HG02885 (cell line): ENCODE measurements at regions not wholly inside any gene's neighbourhood (a gene's known extent, or its start where the extent isn't known, plus 50 kb on each side); places are given as distances from the start of the nearest gene placed in this dataset.
"Not testable (repeated sequence)": the region's sequence is repeated elsewhere in the genome, so short reads cannot be mapped to it uniquely, and the experiment has no call there.

ENCODE experiments used
- ATAC-seq: cut with Tn5 transposase; IDR thresholded peaks from one replicate; pipeline ENCODE4 v1.9.1; 2021; ENCODE audit warnings: mild to moderate bottlenecking; ENCODE audit not compliant: unreplicated experiment, poor library complexity

DNA sequence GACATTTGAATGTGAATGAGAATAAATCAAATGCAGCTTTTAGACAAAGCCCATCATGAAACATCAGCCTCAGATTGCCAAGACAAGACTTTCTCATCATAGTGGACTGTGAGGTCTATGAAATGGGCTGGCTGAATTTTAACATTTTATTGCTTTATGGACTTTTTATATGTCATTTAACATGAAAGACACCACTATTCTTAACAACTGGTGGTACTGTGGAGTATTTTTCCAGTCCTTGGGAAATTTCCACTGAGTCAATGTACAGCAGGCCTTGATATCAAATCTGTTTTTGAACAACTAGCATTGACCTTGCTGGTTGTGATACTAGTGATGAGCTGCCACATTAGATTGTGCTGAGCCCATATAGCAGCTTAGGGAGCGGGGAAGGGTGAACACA is 326.6 kb upstream of the CITED2 start:
- no peak for ATAC-seq

DNA sequence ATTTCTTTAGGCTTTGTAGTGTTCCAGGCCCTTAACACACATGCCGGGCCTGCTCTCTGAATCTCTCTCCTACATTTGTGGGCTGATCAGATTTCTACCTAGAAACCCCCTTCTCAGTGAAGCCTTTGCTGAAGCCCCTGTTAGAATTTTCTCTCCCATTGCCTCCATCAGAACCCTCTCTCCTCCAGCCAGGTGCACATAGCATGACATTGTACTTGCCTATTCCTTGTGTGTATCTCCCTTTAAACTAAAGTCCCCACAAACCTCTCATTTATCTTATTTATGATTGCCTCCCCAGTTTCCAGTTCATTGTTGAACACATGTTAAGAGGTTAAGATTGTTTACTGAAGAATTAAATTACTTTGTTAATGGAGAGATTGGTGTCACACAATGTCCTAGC is 325.5 kb upstream of the CITED2 start:
- ATAC-seq = no peak

DNA sequence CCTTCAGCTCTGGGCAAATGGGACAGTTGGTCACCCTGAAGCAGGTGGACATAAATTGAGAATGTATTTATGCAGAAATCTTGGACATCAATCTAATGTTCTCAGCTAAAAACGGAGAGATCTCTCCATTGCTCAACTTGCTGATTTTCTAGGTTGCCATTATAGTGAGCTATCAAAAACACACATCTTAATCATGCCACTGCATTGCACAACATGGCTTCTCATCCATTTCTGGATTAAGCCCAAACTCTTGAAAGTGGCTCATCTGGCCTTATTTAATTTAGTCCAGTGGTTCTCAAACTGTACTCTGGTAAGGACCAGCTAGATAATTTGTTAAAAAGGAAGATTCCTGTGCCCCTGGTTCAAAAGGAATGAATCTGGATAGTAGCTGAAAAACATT is 324.9 kb upstream of the CITED2 start:
- no peak for ATAC-seq

DNA sequence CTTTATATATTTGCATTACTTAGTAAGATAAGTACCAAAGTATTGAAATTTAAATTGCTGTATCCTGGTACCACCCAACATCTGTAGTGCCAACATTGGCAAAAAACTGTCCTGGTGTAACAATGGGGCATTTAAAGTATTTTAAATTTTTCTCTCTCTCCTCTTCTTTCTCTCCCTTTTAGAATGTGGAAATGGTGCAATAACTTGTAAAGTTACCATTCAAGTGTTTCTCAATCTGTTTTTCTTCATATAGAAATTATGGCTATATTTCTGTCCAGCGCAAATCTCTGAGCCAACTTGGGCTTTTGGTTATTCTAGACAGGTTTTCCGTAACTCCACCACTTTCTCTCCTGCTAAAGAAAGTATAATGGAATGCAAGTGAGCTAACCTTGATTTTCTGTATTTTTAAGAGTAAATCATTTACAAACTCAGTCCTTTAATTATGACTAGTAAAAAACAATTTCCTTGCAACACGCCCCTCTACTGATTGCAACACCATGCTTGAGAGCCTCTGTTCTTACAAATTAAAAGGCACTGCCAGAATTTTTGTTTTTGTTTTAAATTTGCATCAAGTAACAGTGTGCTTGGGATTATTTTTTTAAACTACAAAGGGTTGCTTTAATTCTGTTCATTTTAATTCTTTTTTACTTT is 324.2 kb upstream of the CITED2 start:
- no peak for ATAC-seq

DNA sequence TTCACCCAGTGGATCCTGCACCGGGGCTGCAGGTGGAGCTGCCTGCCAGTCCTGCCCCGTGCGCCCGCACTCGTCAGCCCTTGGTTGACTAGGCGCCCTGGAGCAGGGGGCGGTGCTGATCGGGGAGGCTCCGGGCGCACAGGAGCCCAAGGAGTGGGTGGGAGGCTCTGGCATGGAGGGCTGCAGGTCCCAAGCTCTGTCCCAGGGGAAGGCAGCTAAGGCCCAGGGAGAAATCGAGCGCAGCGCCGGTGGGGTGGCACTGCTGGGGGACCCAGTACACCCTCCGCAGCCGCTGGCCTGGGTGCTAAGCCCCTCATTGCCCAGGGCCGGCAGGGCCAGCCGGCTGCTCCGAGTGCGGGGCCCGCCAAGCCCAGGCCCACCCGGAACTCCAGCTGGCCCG is 323.4 kb upstream of the CITED2 start:
- ATAC-seq = not testable (repeated sequence)

DNA sequence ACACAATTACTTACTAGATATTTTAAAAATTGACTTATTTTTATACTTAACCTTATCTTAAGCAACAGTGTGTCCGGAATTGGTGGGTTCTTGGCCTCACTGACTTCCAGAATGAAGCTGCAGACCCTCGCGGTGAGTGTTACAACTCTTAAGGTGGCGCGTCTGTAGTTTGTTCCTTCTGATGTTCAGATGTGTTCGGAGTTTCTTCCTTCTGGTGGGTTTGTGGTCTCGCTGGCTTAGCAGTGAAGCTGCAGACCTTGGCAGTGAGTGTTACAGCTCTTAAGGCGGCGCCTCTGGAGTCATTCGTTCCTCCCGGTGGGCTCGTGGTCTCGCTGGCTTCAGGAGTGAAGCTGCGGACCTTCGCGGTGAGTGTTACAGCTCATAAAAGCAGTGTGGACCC is 322.5 kb upstream of the CITED2 start:
- ATAC-seq = not testable (repeated sequence)

DNA sequence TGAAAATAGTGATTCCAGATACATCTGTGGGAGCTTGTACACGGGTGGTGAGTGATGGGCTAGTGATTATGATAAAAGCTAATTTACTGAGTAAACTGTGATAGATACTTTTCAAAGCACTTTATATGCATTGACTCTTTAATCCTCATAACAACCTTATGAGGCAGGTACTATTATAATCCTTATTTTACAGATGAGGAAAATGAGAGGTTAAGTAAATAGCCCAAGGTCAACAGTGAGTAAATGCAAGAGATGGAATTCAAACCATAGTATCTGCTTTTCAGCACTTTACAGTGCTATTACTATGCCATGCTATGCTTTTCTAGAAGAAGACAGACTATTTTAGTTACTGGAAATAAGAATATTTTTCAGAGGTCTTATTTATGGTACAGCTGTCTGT is 320.9 kb upstream of the CITED2 start:
- ATAC-seq = no peak

DNA sequence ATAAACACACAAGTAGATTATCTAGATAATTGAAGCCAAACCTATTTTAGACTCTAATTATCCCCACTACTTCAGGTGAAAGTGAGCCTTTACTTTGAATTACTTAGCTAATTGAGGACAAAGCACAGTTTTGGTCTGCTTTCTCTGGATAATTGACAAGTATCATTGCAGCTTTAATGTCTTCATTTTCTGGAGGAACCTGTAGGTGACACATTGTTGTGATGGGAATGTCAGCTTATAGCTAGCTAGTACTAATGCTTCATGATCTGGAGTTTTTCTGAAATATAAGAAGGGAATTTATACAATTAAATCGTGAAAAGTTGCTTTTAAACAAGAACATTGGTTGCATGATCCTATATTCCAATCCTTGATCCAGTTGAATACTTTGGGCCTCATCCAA is 319.3 kb upstream of the CITED2 start:
- ATAC-seq = no peak

DNA sequence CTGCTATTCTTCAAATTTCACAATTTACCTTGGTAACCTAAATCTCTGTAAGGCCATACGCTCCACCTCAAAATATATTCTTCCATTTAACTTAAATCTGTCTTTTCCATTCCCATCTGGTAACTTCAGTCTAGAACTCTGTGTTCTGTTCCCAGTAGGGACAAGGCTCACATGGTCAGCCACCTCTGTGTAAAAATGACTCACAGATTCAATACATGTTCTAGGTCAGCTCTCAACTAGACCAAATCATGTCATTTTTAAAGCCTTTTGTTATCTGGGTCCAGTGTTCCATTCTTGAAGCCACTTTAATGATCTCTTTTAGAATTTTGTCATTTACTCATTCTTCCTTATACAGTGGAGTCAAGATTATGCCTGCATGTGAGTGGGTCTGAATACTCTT is 315.6 kb upstream of the CITED2 start:
- ATAC-seq = no peak

DNA sequence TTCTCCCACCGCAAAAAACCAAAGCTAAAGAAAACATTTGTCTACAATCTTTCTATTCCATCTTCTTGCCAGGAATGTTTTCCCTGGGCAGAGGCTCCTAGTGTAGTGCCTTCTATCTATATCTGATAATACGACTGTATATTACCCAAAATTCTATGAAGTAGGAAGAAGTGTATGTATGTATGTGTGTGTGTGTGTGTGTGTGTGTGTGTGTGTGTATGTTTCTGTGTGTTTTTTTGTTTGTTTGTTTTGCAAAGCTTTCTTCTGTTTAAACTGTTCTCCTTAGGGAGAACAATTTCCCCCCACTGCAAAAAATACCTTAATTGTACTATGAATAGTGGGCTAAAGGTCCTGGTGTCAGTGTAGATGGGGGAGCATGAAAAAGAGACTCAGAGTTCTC is 312.6 kb upstream of the CITED2 start:
- no peak for ATAC-seq

DNA sequence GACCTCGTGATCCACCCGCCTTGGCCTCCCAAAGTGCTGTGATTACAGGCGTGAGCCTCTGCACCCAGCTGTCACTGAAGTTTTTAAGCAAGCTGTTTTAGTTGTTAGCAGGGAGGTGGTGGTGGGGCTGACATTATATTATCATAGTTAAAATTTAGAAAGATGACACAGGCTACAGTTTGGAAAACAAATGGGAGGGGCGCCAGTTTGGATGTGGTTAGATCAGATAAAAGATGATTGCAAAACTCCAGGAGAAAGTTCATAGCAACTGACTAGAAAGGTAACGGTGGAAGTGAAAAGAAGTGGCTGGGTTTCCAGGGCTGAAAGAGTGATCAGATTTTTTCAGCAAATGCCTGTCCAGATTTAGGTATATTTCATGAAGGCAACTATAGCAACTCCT is 311.9 kb upstream of the CITED2 start:
- ATAC-seq = no peak

DNA sequence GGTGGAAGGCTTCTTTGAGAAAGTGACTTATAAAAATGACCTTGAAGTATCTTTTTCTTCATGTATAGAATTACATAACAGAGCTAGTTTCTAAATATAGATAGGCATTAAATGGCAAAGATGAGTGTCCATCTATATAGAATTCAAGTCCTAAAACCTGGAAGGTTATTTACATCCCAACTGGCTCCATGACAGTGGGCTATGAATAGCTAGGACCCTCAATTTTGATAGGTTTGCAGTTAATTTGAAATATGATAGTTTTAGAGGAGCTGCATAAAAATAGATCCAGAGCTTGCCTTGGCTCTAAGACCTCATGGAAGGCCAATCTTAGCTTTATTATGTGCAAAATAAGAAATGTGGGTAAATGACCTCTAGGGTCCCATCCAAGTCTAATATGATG is 310.6 kb upstream of the CITED2 start:
- ATAC-seq = no peak

DNA sequence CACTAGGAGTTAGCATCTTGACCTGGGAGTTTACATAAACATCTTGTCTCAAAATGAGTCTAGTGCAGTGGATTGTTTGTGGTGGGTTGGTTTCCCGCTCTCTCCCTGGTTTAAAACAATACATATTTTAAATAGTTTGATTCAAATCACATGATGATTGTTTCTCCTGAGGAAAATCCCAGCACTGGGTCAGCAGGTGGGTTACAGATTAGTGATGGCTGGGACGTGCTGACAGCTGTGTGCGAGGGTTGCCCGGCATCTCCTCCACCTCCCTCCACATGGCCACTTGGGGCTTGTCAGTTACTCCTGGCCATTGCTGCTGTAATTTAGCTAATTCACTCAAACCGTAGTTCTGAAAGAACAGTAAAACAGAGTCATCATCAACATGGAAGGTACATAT is 306.4 kb upstream of the CITED2 start:
- ATAC-seq = no peak

DNA sequence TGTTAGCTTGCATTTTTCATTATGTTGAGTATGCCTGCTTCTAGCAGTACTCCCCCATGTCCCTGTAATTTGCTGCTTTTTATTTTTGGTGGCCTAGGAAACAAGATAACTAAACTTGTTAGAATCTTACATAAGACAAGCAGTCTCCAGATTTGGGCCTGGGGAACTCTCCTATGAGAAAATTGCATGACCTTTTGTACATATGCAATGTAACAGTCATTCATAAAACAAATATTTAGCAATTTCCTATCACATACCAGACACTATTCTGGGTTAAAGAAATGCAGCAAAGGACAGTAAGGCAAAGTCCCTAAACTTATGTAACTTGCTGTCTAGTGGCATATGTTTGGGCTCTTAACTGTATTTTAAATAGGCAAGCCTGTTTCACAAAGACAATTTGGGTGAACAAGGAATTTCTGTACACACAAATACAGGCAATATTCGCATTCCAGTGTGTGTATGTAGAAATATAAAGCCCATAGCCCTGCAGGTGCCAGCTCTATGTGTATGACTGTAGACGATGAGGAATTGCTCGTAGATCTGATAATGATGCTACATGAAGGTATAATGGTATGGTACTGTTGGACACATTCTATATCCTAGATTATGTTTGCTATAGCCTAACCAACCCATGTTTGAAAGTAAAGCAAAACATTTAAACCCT is 305.2 kb upstream of the CITED2 start:
- ATAC-seq = no peak

DNA sequence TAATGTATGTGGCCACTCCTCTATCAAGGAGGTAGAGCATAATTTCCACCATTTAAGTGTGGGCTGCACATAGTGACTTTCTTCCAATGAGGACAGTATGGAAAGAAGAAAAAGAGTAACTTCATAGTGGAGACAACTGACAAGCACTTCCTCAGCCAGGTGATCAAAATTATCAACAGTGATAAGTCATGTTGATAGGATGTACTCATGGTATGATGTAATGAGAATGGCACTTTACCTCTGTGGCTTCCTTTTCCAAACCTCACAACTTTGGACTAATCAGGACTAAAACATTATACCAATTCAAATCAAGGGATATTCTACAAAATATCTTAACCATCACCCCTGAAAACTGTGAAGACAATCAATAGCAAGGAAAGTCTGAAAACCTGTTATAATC is 302.3 kb upstream of the CITED2 start:
- ATAC-seq = no peak

DNA sequence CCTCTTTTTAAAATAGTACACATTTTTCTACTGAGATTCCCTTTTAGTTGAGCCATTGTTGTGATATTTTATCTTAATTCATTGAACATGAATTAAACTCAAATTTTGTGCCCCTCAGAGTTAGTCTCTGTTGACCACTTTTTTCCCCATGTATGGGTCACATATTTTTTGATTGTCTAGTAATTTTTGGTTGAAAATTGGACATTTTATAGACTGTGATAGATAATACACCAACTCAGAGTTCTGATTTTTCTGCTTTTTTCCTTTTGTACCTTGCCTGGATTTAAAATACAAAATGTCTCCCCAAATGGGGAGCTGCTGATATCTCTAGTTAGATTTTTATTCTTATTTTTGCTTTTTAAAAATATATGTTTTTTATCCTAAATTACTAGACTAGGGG is 291.8 kb upstream of the CITED2 start:
- ATAC-seq = no peak

DNA sequence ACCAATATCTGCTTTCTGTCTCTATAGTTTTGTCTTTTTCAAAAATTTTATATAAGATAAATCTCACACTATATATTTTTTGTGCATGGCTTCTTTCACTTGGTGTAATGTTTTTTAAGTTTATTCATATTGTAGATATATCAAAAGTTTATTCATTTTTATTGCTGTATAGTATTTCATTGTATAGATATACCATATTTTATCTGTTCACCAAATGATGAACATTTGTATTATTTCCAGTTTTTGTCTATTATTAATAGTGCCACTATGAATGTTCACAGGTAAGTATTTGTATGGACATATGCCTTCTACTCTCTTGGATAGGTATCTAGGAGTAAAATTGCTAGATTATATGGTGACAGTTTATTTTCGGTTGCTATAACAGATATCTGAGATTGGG is 289.5 kb upstream of the CITED2 start:
- ATAC-seq = no peak

DNA sequence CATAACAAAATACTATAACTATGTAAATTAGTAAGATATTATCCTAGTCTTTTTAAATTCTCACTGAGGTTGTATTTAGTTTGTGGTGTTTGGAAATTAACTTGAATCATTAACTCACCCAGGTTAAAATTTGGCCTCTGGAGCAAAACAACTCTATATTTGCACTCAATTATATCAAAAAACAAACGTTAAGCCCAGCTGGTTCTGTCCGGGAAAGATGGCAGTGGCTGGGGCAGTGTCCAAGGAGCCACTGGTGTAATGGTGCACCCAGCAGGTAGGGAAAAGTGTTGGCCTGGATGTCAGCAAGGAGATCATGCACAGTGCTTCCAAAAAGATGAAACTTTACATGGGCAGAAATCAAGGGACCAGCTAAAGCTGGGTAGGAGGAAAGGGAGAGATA is 285.3 kb upstream of the CITED2 start:
- no peak for ATAC-seq

DNA sequence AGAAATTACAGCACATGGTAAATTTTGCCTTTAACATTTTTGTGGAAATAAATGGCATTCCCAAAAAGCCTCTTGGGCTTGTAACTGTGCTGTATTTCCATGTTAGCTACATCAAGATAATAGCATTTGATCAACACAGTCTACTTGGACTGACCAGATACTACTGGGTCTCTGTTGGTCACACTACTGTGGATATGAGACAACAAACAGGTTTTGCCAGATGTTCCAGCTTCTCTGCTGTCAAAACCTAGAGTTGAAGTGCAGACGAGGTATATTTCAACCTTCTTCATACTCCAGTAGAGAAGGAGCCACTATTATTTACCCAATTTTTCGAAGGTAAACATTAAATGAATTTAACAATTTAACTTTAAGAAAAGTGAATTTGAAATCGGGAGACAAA is 284.7 kb upstream of the CITED2 start:
- ATAC-seq = no peak

DNA sequence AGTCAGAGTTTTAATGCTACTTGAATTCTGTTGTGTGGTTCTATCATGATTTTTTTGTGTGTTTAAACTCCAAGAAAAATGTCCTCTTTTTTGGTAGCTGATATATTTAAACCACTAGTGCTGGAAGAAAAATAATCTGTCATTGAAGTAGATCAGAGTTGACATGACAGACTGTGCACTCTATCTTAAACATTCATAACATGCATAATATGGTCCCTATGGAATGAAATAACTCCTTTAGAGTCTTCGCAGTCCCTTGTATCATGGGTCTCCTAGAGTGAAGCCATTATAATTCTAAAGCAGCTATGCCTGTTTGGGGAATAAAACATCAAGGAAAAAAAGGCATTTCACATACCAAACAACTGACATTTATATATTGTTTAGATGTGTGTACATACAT is 282.7 kb upstream of the CITED2 start:
- no peak for ATAC-seq

DNA sequence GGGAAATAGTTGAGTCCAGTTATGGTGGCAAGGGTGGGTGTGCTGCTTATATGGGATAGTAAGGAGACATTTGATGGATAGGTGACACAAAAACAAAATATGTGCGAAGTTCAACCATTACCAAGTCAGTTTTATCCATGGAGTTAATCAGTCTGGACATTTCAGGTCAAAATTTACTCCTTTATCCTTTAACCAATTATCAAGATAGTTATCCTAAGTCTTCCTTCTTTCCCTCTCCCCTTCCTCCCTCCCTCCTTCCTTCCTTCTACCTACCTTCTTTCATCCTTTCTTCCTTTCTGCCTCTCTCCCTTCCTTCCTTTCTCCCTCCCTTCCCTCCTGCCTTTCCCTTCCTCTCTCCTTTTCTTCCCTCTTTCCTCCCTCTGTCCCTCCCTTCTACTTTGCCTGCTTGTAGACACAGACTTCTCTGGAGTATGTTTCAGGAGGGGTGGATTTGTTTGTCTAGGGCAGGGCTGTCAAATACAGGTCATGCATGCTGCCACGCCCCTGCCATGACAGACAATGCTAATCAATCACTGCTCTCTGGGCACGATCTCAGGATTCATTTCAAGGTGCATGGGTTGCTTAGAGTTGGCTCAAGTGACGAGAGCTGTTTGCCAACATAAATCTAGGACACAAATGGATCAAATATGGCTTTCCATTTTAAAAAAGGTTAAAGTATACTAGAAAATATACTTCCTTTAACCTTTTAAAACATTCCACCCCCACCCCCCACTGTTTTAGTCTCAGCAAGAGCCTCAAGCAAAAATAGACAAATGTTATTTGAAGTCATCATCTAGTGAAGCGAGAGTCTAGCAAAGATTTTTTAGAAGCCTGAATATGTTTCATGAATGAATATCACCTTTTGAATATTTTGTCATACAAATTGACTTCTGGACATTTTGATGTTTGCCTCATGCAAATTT is 281.6 kb upstream of the CITED2 start:
- no peak for ATAC-seq
